Effector memory CD4-positive, alpha-beta T cell (primary cell): ENCODE measurements at regions not wholly inside any gene's neighbourhood (a gene's known extent, or its start where the extent isn't known, plus 50 kb on each side); places are given as distances from the start of the nearest gene placed in this dataset.
"Not testable (repeated sequence)": the region's sequence is repeated elsewhere in the genome, so short reads cannot be mapped to it uniquely, and the experiment has no call there.

Experiments used
- DNase-seq, 3 donors: peaks; one replicate each; pipeline ENCODE4 v3.0.0-alpha.2; 2020
- H3K27ac ChIP-seq: 2 replicates; pipeline ENCODE4 v1.7.0; 2013; ENCODE audit warnings: mild to moderate bottlenecking, low read length, moderate library complexity; ENCODE audit not compliant: insufficient read depth, poor library complexity, severe bottlenecking
- H3K27me3 ChIP-seq: replicated peaks from 2 replicates; pipeline ENCODE4 v1.7.0; 2013; ENCODE audit warnings: mild to moderate bottlenecking, low read length; ENCODE audit not compliant: insufficient read depth, control insufficient read depth, poor library complexity, severe bottlenecking
- H3K36me3 ChIP-seq: 2 replicates; pipeline ENCODE4 v1.7.0; 2013; ENCODE audit warnings: mild to moderate bottlenecking, low read length, moderate library complexity; ENCODE audit not compliant: control insufficient read depth, insufficient read depth
- H3K4me1 ChIP-seq: 2 replicates; pipeline ENCODE4 v1.7.0; 2013; ENCODE audit warnings: low read length, mild to moderate bottlenecking; ENCODE audit not compliant: control insufficient read depth, insufficient read depth, poor library complexity, severe bottlenecking
- H3K4me3 ChIP-seq: 2 replicates; pipeline ENCODE4 v1.7.0; 2013; ENCODE audit warnings: low read length, low read depth, mild to moderate bottlenecking; ENCODE audit not compliant: insufficient read depth, poor library complexity, severe bottlenecking
- H3K9me3 ChIP-seq: 2 replicates; pipeline ENCODE4 v1.7.0; 2013; ENCODE audit warnings: mild to moderate bottlenecking, low read length, moderate library complexity; ENCODE audit not compliant: control insufficient read depth

DNA sequence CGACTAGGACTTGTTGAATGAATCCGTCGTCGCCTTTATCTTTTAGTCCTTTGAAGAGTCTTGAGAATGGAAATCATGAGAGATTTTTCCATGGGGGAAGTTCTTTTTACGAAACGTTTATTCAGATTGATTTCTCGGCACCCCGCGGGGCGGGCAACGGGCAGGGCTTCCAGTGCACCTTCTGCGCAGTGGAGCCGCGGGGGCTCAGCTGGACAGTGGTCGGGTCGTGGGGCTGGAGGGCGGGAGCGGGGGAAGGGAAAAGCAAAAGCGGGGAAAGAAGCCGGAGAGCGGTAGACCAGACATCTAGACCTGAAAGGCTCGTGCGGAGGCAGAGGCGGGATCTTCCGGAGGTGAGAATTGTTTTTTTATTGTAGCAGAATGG is 103.0 kb downstream of the NBPF11 start:
- peak overlapping the region; percentile 17 for H3K4me3 ChIP-seq
- not testable (repeated sequence) for H3K27me3 ChIP-seq, DNase-seq, H3K27ac ChIP-seq, H3K4me1 ChIP-seq, H3K36me3 ChIP-seq, H3K9me3 ChIP-seq

DNA sequence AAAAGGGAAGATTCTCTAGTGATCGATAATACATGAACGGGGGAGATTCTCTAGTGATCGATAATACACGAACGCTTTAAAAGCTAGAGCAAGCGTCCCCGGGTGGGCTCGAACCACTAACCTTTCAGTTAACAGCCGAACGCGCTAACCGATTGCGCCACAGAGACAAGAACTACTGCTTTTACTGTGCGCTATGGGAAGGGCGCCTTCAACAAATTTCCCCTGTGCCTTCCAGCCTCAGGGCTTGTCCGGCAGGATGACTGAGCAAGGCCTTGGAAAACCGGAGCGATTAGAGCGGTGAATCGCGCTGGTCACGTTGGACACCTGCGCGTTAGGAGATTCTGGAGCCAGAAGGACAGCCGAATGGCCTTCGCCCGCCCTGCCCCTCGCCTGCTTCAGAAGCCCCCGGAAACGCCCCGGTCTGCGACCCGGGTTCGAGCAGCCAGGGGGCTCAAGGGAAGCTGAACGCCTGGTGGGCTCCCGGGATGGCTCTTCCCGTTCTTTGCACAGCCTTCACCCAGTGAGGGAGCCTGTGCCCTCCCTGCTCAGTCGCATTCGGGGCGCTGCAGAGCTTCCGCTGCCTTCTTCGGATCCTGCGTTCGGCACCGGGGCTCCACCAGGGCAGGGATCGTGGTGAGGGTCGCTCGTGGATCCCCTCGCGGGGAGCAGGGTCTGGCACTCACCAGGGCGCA is 103.5 kb downstream of the NBPF11 start:
- not testable (repeated sequence) for H3K9me3 ChIP-seq, H3K27ac ChIP-seq, H3K36me3 ChIP-seq, H3K27me3 ChIP-seq, H3K4me1 ChIP-seq, DNase-seq
- peak overlapping the region; percentile 17 for H3K4me3 ChIP-seq

DNA sequence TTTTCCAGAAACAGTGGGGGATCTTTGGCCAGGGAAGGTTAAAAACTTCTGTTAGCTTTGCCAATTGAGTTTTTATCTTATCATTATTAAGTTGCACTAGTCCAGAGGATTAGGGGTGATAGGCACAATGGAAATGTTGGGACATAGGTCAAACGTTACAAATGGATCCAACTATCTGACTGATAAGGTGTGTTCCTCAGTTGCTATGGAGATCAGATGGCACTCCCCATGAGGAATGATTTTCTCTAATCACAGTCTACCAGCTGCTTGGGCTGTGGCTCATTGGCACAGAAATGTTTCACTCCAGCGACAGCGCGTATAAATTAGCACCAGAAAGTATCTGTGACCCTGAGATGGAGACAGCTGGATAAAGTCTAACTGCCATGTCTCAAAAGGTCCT is 106.2 kb downstream of the NBPF11 start:
- H3K4me3 ChIP-seq, H3K36me3 ChIP-seq, H3K4me1 ChIP-seq, H3K27me3 ChIP-seq, H3K27ac ChIP-seq, H3K9me3 ChIP-seq, DNase-seq: not testable (repeated sequence)

DNA sequence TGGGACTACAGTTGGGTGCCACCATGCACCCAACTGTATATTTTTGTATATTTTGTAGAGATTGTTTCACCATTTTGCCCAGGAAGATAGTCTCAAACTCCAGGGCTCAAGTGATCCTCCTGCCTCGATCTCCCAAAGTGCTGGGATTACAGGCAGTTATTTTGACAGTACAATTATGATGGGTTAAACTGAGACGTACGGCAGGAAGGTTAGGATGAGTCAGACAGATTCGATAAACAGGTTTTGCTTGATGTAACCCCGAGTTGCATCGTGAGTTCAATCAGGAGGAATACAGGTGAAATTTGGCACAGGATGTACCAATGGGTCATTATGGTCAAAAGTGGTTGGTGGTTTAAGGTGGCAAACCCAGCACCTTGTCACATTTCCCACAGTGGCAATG is 107.6 kb downstream of the NBPF11 start:
- H3K27ac ChIP-seq, H3K27me3 ChIP-seq, H3K9me3 ChIP-seq, H3K4me3 ChIP-seq, H3K4me1 ChIP-seq, DNase-seq, H3K36me3 ChIP-seq: not testable (repeated sequence)
